Ectodermal cell (in vitro differentiated cells): ENCODE measurements at regions not wholly inside any gene's neighbourhood (a gene's known extent, or its start where the extent isn't known, plus 50 kb on each side); places are given as distances from the start of the nearest gene placed in this dataset.

Source experiments
- H3K27ac ChIP-seq: 2 replicates; pipeline ENCODE4 v1.7.0; 2013; ENCODE audit warnings: mild to moderate bottlenecking, low read depth, low read length; ENCODE audit not compliant: insufficient read depth, poor library complexity, severe bottlenecking
- H3K27me3 ChIP-seq: 2 replicates; pipeline ENCODE4 v1.7.0; 2013; ENCODE audit warnings: mild to moderate bottlenecking, low read length; ENCODE audit not compliant: insufficient read depth, control insufficient read depth, poor library complexity, severe bottlenecking
- H3K36me3 ChIP-seq: one replicate; pipeline ENCODE4 v1.7.0; 2013; ENCODE audit warnings: low read length; ENCODE audit not compliant: control insufficient read depth, insufficient read depth
- H3K4me1 ChIP-seq: one replicate; pipeline ENCODE4 v1.7.0; 2013; ENCODE audit warnings: low read length; ENCODE audit not compliant: control insufficient read depth, insufficient read depth
- H3K4me3 ChIP-seq: 2 replicates; pipeline ENCODE4 v1.7.0; 2013; ENCODE audit warnings: low read depth, low read length, control low read depth; ENCODE audit not compliant: insufficient read depth
- H3K9me3 ChIP-seq: 2 replicates; pipeline ENCODE4 v1.7.0; 2013; ENCODE audit warnings: mild to moderate bottlenecking, low read length, moderate library complexity; ENCODE audit not compliant: control insufficient read depth
- WGBS, 2 experiments: methylation state at CpG; one replicate each; pipeline ENCODE4 v1.1.7; 2013; ENCODE audit warnings: missing lambda C conversion rate in 2 of 2; 5-methylcytosine and 5-hydroxymethylcytosine counted together

DNA sequence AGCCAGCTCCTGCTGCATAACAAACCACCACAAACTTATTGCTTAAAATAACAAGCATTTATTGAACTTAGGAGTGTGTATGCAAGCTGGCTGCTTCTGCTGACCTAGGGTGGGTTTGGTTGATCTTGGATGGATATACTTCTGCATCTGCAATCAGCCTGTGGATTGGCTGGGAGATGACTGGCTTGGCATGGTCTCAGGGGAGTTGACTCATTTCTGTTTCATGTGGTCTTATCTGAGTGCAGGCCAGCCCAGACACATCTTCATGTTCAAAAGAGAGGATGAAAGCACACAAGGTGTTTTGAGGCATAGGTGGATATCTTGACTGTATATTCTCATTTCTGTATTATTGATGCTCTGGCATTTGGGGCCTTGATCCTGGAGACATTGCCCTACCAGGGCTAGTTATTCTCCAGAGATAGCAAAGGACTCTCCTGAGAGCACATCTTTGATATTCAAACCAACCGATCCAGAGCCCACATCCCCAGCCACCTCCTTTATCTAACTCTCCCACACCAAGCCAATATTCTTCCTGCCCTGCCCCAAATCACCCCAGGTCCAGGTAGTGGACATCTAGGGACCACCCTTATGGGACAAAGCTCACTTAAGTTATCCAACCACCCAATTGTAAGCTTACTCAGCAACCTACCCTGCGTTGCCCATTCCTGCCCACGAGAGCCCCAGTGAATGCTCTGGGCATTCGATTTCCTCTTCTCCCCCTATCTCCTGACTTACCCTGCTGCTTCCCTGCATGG lies 350.8 kb downstream of the PTPRU start:
- H3K4me3 ChIP-seq = no peak overlapping the region
- H3K4me1 ChIP-seq = no peaks in the 10 kb centered on the region
- no peak overlapping the region for H3K27ac ChIP-seq
- no peaks in the 10 kb centered on the region for H3K27me3 ChIP-seq
- H3K36me3 ChIP-seq = no peaks in the 10 kb centered on the region
- no peaks in the 10 kb centered on the region for H3K9me3 ChIP-seq
- 85 to 89% methylated on average over 3 of the region's 4 CpGs for WGBS, 2 experiments

DNA sequence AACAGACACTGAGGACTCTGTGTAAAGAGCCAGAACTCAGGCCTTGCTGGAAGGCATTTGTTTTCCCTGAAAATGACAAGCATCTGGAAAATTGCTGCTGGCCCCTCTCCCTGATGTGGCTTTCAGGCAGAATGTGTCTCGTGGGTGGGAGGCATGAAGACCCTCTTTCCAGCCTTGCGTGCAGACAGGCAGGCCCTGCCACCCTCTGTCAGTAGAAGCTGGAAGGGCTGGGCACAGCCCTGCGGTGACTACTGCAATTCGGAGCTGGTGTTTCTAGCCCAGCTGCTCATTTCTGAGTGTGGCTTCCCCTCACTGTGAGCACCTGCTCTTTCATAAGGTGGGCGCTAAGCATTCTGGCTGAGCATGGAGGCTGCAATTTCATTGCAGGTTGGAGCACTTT lies 349.9 kb downstream of the PTPRU start:
- H3K36me3 ChIP-seq = no peaks in the 10 kb centered on the region
- 91 to 95% methylated on average over 5 of the region's 5 CpGs for WGBS, 2 experiments
- H3K27me3 ChIP-seq = no peaks in the 10 kb centered on the region
- H3K9me3 ChIP-seq = no peaks in the 10 kb centered on the region
- H3K27ac ChIP-seq = no peak overlapping the region
- no peaks in the 10 kb centered on the region for H3K4me1 ChIP-seq
- H3K4me3 ChIP-seq = no peak overlapping the region

DNA sequence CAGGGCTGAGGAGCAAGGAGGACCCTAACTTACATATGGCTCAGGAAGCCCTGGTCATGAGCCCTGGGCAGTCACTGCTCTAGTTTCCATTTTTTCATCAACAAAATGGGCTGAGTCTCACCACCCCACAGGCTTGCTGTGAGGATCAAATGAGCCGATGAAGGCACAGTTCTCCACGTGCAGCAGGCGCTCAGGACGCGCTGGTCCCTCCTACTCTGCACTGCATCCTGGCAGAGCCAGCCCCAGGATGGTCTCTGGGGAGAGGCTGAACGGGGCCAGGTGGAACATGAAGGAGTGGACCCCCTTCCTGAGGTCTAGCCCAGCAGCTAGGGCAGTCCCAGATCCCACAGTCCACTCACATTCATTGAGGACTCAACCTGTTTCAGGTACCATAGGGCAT lies 349.3 kb downstream of the PTPRU start:
- H3K36me3 ChIP-seq = no peaks in the 10 kb centered on the region
- H3K9me3 ChIP-seq = no peaks in the 10 kb centered on the region
- H3K4me1 ChIP-seq = no peaks in the 10 kb centered on the region
- H3K27me3 ChIP-seq = no peaks in the 10 kb centered on the region
- H3K4me3 ChIP-seq = no peak overlapping the region
- WGBS, 2 experiments = 87 to 94% methylated on average over 6 of the region's 6 CpGs
- H3K27ac ChIP-seq = no peak overlapping the region

DNA sequence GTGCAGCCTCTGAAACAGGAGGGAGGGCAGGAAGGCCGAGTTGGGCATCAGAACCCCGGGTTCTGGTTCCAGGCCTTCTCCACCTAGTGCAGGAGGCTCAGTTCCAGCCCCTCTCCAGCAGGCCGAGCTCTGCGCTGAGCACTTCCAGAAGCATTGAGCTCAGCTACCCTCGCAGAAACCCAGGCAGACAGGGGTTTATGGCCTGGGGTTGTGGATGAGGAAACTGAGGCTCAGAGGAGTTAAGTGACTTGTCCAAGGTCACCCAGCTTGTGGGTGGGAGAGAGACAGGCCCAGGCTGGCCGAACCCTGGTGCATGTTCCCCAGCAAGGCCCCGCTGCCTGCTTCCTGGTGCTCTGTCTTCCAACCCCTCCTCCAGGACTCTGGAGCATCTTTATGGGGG lies 348.9 kb downstream of the PTPRU start:
- Histone ChIP-seq H3K4me3 (no peak overlapping the region), H3K27ac (no peak overlapping the region), H3K36me3 (no peaks in the 10 kb centered on the region), H3K4me1 (no peaks in the 10 kb centered on the region), H3K9me3 (no peaks in the 10 kb centered on the region), H3K27me3 (no peaks in the 10 kb centered on the region)
- WGBS, 2 experiments = 88 to 96% methylated on average over 7 of the region's 7 CpGs

DNA sequence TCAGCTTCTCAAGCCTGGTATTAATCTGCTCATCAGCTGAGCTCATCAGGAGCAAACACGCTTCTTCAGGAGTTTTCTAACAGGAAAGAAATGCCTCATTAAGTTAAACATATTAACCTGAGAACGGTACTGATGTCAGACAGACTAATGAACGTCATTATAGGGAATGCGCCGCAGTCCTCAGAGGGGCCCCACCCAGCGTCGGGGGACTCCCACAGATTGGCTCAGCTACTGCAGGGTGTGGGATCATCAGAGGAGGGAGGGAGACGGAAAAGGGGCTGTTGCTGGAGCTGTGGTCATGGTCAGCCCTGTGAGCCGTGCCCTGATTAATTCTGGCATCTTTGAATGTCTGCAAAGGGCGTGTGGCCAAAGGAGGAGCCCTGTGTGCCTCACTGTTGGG lies 348.5 kb downstream of the PTPRU start:
- Histone ChIP-seq H3K4me3 (no peak overlapping the region), H3K36me3 (no peaks in the 10 kb centered on the region), H3K27me3 (no peaks in the 10 kb centered on the region), H3K9me3 (no peaks in the 10 kb centered on the region), H3K27ac (no peak overlapping the region), H3K4me1 (no peaks in the 10 kb centered on the region)
- 87 to 90% methylated on average over 10 of the region's 10 CpGs for WGBS, 2 experiments

DNA sequence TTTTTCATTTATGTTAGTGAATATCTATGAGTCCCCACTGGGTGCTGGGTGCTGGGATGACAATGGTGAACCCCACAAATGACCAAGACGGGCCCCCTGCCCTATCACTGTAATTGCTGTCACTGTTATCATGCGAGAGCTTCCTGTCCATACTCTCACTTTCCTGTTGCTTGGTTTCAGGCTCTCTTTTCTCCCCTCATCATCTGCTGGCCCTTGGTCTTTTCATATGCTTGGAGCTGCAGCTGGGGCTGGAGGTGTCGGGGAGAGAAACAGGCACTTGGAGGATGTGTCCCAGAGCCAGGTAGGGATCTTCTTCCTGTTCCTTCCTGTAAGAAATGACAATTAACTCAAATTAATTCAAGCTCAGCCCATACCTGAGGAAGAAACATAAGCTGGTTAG lies 348.0 kb downstream of the PTPRU start:
- H3K4me1 ChIP-seq = no peaks in the 10 kb centered on the region
- H3K27ac ChIP-seq = no peak overlapping the region
- H3K9me3 ChIP-seq = no peaks in the 10 kb centered on the region
- H3K4me3 ChIP-seq = no peak overlapping the region
- H3K27me3 ChIP-seq = no peaks in the 10 kb centered on the region
- 81 to 88% methylated on average over 3 of the region's 3 CpGs for WGBS, 2 experiments
- no peaks in the 10 kb centered on the region for H3K36me3 ChIP-seq

DNA sequence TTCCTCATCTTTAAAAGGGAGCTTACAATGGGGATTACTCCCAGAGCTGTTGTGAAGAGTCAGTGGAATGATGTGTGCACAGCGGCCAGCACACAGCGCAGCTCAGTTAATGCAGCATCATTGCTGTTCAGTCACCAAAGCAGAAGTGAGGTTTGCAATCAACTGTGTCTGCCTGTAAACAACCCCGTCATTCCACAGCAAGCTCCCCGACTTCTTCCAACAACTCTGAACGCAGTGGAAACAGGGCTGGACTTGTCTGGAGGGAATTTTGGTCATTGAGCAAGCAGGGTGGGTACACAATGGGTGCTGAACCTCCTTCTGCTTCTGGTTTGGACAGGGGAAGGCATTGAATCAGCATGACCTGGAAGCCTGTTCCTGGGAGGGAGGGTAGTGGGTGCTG lies 347.4 kb downstream of the PTPRU start:
- Histone ChIP-seq H3K36me3 (no peaks in the 10 kb centered on the region), H3K27ac (no peak overlapping the region), H3K9me3 (no peaks in the 10 kb centered on the region), H3K27me3 (no peaks in the 10 kb centered on the region), H3K4me1 (no peaks in the 10 kb centered on the region), H3K4me3 (no peak overlapping the region)
- WGBS, 2 experiments = 93 to 96% methylated on average over 5 of the region's 5 CpGs

DNA sequence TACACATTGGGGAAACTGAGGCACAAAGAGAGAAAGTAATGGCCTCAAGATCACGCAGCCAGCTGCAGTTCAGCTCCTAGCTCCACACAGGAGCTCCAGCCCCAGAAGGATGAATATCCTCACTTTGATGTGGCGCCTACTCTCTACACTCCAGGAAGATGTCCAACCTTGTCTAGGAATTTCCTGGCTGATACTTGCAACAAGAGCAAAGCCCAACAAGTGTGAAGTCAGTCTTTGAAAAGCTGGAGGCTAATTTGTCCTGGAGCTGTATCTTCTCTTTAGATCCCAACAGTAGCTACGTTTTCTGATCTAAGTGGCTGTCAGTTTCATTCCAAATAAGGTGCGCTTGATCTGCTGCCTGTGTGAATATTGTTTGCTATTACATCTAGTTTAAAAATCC lies 344.9 kb downstream of the PTPRU start:
- Histone ChIP-seq H3K27me3 (no peaks in the 10 kb centered on the region), H3K4me1 (peaks cover 8% of the 10 kb centered on the region), H3K4me3 (no peak overlapping the region), H3K27ac (no peak overlapping the region), H3K9me3 (no peaks in the 10 kb centered on the region), H3K36me3 (no peaks in the 10 kb centered on the region)
- WGBS, 2 experiments = 92 to 95% methylated on average over 4 of the region's 4 CpGs

DNA sequence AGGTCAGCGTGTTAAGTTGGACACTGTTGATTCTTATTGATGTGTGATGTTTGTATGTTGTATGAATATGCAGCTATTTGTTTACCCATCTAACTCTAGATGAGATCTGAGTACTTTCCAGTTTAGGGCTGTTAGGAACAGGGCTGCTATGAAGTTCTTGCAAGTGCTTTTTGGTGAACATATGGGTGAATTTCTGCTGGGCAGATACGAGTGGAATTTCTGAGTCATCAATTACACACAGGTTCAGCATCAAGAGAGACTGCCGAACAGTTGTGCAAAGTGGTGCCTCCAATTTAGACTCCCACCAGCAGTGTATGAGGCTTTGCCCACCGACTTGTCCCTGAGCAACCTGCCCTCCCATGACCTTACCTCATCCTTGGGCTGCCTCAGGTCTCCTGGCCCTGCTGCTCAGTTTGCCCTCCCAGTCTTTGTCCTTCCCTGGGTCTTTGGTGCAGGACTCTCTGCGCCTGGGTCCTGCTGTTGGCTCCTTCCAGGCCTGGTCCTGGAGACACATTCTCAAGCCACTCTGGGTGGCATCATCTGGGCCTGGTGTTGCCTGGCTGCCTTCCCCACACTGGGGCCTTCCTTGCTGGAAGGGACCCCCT lies 343.6 kb downstream of the PTPRU start:
- Histone ChIP-seq H3K27ac (no peak overlapping the region), H3K4me3 (no peak overlapping the region), H3K9me3 (no peaks in the 10 kb centered on the region), H3K4me1 (peaks cover 8% of the 10 kb centered on the region), H3K36me3 (no peaks in the 10 kb centered on the region), H3K27me3 (no peaks in the 10 kb centered on the region)
- 91 to 92% methylated on average over 5 of the region's 5 CpGs for WGBS, 2 experiments

DNA sequence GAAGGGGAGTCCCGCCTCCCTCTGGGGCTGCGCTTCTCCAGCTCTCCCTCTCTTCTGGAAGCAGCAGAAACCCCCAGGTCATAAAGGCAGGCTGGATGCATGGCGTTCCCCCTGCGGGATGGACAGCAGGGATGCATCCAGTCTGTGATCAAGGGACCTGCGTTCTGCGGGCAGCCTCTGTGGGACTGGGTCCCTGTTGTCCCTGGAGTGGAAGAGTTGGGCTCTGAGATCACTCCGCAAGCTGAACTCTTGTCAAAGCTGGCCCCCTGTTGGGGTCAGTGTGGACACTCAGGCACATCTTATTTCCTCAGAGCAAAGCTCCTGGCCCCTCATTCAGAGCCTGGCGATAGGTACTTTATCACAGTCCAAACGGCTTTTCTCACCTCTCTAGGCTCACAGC lies 341.2 kb downstream of the PTPRU start:
- Histone ChIP-seq H3K36me3 (no peaks in the 10 kb centered on the region), H3K4me3 (no peak overlapping the region), H3K9me3 (no peaks in the 10 kb centered on the region), H3K27ac (no peak overlapping the region), H3K4me1 (peaks cover 8% of the 10 kb centered on the region), H3K27me3 (no peaks in the 10 kb centered on the region)
- 70 to 72% methylated on average over 9 of the region's 9 CpGs for WGBS, 2 experiments
